ENCODE measurements at regions not wholly inside any gene's neighbourhood (a gene's known extent, or its start where the extent isn't known, plus 50 kb on each side); places are given as distances from the start of the nearest gene placed in this dataset.

- TF ChIP-seq EZH2 (IDR thresholded peaks at IDR 0.05; ENCODE audit: borderline replicate concordance, low read length) (no peak), CTCF (IDR thresholded peaks at IDR 0.05; ENCODE audit: low read length) (no peak)
Observed at GRCh38 chr20:57911512-57912226, 201.9 kb upstream of the PMEPA1 start.

Measured in OCI-LY1 (cell line).